Brain microvascular endothelial cell (primary cell): ENCODE measurements at regions not wholly inside any gene's neighbourhood (a gene's known extent, or its start where the extent isn't known, plus 50 kb on each side); places are given as distances from the start of the nearest gene placed in this dataset.

ENCODE experiments used
- DNase-seq: peaks from one replicate; pipeline ENCODE4 v3.0.0-alpha.2; 2020
- H3K27ac ChIP-seq: fragments of 250-450 bp; sonication (Bioruptor Pico); 2 replicates; pipeline ENCODE4 v1.5.1; 2020; ENCODE audit warnings: mild to moderate bottlenecking, moderate library complexity
- H3K27me3 ChIP-seq: fragments of 250-450 bp; sonication (Bioruptor Pico); replicated peaks from 2 replicates; pipeline ENCODE4 v1.5.1; 2020; ENCODE audit warnings: mild to moderate bottlenecking
- H3K36me3 ChIP-seq: fragments of 250-450 bp; sonication (Bioruptor Pico); replicated peaks from 2 replicates; pipeline ENCODE4 v1.5.1; 2020; ENCODE audit warnings: mild to moderate bottlenecking
- H3K4me3 ChIP-seq: 2 replicates; pipeline ENCODE4 v1.5.1; 2011; ENCODE audit warnings: low read depth, mild to moderate bottlenecking, control low read depth, low read length, moderate library complexity
- in situ Hi-C: cut with HindIII; loops from 2 replicates; pipeline ENCODE4 v1.10.0; 2017; ENCODE audit warnings: low sequenced_read_pairs, low pct_ligation_motif_present
- TF ChIP-seq, protein P1 (sequence below): IDR thresholded peaks from 2 replicates; pipeline ENCODE4 v1.5.1; 2011; ENCODE audit warnings: low read depth, mild to moderate bottlenecking, moderate library complexity, low read length, control low read depth, inconsistent platforms; ENCODE audit errors: missing control alignments

DNA sequence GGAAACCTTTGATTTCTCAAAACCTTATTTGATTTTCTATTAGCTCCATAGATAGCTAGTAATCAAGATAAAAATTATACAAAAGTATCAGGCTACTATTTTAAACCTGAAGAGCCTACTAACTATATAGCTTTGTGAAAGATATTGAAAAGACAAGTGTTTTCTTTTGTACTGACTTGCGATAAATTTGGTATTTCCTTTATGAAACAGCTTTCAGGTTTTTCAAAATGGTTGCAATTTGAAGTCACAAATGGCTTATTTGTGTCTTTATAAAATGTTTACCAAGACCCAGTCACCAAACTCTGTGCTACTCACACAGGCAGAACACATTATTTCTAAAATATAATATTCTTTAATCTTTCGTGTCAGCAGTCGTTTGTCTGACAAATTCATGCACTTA, 167.5 kb upstream of the ALCAM start:
- in situ Hi-C loops: no loop called here
- Histone ChIP-seq H3K4me3 (no peak overlapping the region), H3K36me3 (no peaks in the 10 kb centered on the region), H3K27me3 (no peaks in the 10 kb centered on the region), H3K27ac (no peak overlapping the region)
- no peak for DNase-seq
- TF ChIP-seq, protein P1, sequence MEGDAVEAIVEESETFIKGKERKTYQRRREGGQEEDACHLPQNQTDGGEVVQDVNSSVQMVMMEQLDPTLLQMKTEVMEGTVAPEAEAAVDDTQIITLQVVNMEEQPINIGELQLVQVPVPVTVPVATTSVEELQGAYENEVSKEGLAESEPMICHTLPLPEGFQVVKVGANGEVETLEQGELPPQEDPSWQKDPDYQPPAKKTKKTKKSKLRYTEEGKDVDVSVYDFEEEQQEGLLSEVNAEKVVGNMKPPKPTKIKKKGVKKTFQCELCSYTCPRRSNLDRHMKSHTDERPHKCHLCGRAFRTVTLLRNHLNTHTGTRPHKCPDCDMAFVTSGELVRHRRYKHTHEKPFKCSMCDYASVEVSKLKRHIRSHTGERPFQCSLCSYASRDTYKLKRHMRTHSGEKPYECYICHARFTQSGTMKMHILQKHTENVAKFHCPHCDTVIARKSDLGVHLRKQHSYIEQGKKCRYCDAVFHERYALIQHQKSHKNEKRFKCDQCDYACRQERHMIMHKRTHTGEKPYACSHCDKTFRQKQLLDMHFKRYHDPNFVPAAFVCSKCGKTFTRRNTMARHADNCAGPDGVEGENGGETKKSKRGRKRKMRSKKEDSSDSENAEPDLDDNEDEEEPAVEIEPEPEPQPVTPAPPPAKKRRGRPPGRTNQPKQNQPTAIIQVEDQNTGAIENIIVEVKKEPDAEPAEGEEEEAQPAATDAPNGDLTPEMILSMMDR: no peak

DNA sequence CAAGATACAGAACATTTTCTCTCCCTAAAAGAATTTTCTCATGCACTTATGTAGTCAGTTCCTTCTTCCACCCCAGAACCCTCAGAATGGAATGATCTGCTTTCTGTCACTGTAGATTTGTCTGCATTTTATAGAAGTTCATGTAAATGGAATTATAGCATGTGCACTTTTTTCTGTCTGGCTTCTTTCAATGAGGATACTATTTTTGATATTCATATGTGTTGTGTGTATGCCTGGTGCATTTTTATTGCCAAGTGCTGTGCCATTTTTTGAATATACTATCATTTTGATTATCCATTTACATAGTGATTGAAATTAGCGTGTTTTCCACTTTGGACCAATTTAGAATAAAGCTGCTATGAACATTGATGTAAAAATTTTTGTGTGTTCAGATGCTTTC, 156.6 kb upstream of the ALCAM start:
- no peak for DNase-seq
- in situ Hi-C loops: no loop called here
- Histone ChIP-seq H3K27me3 (no peaks in the 10 kb centered on the region), H3K27ac (no peak overlapping the region), H3K4me3 (no peak overlapping the region), H3K36me3 (no peaks in the 10 kb centered on the region)
- TF ChIP-seq, protein P1: no peak

DNA sequence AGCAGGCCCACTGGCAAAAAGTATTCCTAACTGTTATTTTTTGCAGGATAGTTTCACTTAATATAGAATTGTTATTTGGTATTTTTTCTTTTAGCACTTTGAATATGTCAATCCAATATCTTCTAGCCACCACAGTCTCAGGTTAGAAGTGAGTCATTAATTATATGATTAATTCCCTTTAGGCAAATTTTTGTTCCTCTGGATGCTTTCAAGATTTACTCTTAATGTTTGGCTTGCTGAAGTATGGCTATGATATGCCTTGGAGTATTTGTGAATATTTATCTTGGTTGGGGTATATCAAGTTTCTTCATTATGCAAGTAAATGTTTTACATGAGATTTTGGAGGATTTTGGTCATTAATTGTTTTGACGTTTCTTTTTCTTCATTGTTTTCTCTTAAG, 152.1 kb upstream of the ALCAM start:
- H3K36me3 ChIP-seq: no peaks in the 10 kb centered on the region
- no peaks in the 10 kb centered on the region for H3K27me3 ChIP-seq
- no peak overlapping the region for H3K4me3 ChIP-seq
- DNase-seq: no peak
- in situ Hi-C loops: no loop called here
- TF ChIP-seq, protein P1: no peak
- no peak overlapping the region for H3K27ac ChIP-seq

DNA sequence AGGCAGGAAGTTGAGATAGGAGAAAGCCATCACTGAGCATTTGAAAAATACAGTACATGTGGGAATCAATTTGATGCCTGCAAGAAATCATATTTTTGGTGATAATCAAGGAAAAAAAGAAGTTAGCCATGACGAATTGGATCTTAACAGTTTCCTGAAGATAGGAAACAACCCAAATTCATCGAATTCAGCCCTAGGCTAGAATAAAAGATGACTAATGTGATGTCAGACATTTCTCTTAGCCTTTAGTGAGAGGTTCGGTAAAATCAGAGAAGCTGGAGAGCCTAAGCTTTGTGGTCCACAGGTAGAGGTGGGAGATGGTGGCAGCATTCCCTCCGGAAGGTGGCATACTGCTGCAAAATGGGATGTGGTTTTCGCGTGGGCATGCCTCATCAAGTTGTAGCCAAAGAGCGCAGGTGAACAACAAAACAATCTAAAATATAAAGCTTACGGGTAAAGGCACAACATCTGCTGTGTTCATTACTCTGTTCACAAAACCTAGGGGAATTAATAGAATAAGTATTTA, 144.1 kb upstream of the ALCAM start:
- in situ Hi-C loops: no loop called here
- TF ChIP-seq, protein P1: no peak

DNA sequence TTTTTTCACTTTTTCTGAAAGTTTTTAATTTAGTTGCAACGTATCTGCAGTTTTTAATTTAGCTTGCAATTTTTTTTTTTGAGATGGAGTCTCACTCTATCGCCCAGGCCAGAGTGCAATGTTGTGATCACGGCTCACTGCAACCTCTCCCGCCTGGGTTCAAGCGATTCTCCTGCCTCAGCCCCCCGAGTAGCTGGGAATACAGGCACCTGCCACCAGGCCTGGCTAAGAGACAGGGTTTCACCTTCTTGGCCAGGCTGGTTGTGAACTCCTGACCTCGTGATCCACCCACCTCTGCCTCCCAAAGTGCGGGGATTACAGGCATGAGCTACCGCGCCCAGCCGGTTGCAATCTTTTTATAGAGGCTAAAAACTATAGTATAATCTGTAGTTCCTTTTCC, 142.9 kb upstream of the ALCAM start:
- DNase-seq: no peak
- TF ChIP-seq, protein P1: no peak
- Histone ChIP-seq H3K27ac (no peak overlapping the region), H3K4me3 (no peak overlapping the region), H3K27me3 (no peaks in the 10 kb centered on the region), H3K36me3 (no peaks in the 10 kb centered on the region)
- in situ Hi-C loops: no loop called here

More for the DNA sequence above, 144.1 kb upstream of the ALCAM start:
- DNase-seq: no peak
- Histone ChIP-seq H3K27ac (no peak overlapping the region), H3K36me3 (no peaks in the 10 kb centered on the region), H3K27me3 (no peaks in the 10 kb centered on the region), H3K4me3 (no peak overlapping the region)

DNA sequence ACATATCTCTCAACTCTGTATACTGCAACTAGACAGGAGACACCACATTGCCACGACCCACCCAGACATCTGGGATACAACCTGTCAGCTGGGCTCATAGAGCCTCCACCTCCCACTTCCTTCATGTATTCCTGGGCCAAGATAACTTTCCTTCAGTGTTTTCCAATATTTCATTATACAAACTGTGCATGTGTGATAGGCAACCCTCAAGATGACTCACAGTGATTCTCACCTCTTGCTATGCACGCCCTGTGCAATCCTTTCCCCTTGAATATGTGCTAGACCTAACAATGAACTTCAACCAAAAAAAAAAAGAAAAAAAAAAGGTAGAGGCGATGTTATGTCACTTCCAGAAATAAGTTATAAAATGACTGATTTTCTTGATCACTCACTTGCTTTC, 138.0 kb upstream of the ALCAM start:
- Histone ChIP-seq H3K36me3 (no peaks in the 10 kb centered on the region), H3K4me3 (no peak overlapping the region), H3K27ac (no peak overlapping the region), H3K27me3 (no peaks in the 10 kb centered on the region)
- DNase-seq: no peak
- TF ChIP-seq, protein P1: no peak
- in situ Hi-C loops: no loop called here
